MCF 10A (cell line): ENCODE measurements at regions not wholly inside any gene's neighbourhood (a gene's known extent, or its start where the extent isn't known, plus 50 kb on each side); places are given as distances from the start of the nearest gene placed in this dataset.

Source experiments
- BruUV-seq: library from RNA; stranded (reverse); fragments of 400-500 nt; replicated peaks from 2 replicates; lab custom pipeline; 2021; lab: Mats Ljungman, UMichigan
- CTCF ChIA-PET: fragments of 300-600 bp; sonication (Branson Sonifier 250); formaldehyde crosslinking; extraction: SDS; loops from one replicate; lab custom pipeline; 2021; ENCODE audit warnings: antibody characterized with exemption, inconsistent platforms; lab: Yijun Ruan, JAX
- POLR2A ChIA-PET: fragments of 300-600, 350-650 bp; sonication (Branson Sonifier 250); formaldehyde crosslinking; extraction: SDS; loops from one replicate; lab custom pipeline; 2020; ENCODE audit warnings: antibody characterized with exemption, inconsistent platforms; lab: Yijun Ruan, JAX
- DNase-seq: peaks from one replicate; pipeline ENCODE4 v3.0.0-alpha.2; 2018; ENCODE audit not compliant: unreplicated experiment
- H3K27ac Mint-ChIP-seq: one replicate; pipeline ENCODE4 v1.8.0; 2022; ENCODE audit warnings: mild to moderate bottlenecking, low read depth, mixed read lengths; ENCODE audit not compliant: unreplicated experiment
- H3K27me3 Mint-ChIP-seq: one replicate; pipeline ENCODE4 v1.8.0; 2022; ENCODE audit warnings: mixed read lengths; ENCODE audit not compliant: insufficient read depth, unreplicated experiment
- H3K36me3 Mint-ChIP-seq: one replicate; pipeline ENCODE4 v1.8.0; 2022; ENCODE audit warnings: mild to moderate bottlenecking, moderate library complexity, mixed read lengths; ENCODE audit not compliant: insufficient read depth, unreplicated experiment
- H3K4me1 Mint-ChIP-seq: one replicate; pipeline ENCODE4 v1.8.0; 2022; ENCODE audit warnings: mixed read lengths; ENCODE audit not compliant: insufficient read depth, unreplicated experiment
- H3K4me3 Mint-ChIP-seq: one replicate; pipeline ENCODE4 v1.8.0; 2022; ENCODE audit warnings: mild to moderate bottlenecking, moderate library complexity, mixed read lengths; ENCODE audit not compliant: unreplicated experiment
- H3K9me3 Mint-ChIP-seq: one replicate; pipeline ENCODE4 v1.8.0; 2022; ENCODE audit warnings: mixed read lengths; ENCODE audit not compliant: unreplicated experiment
- CTCF ChIP-seq: fragments of 200-600 bp; IDR thresholded peaks from one replicate; pipeline ENCODE4 v1.8.0; 2022; ENCODE audit warnings: antibody characterized with exemption, mild to moderate bottlenecking; ENCODE audit not compliant: unreplicated experiment
- intact Hi-C: fragments of 100-400 bp; cut with micrococcal nuclease; formaldehyde crosslinking; loops from 2 replicates; pipeline ENCODE4 v1.14.1; 2022

GRCh38 chr2:128374711-128375413 lies 56.2 kb upstream of the HS6ST1 start:
- BruUV-seq, result no TSS peak
- POLR2A ChIA-PET, result interaction anchor here (0.5 to 0.6 kb wide), 2 partner anchors 18 to 1286 kb away, joined by 3 read pairs; no protein-coding TSS in a partner anchor
- intact Hi-C loops, result no loop called here
- Mint-ChIP-seq H3K27ac (no peak overlapping the region), H3K27me3 (no peaks in the 10 kb centered on the region), H3K4me1 (peaks cover 5% of the 10 kb centered on the region), H3K9me3 (no peaks in the 10 kb centered on the region), H3K36me3 (no peaks in the 10 kb centered on the region), H3K4me3 (no peak overlapping the region)
- CTCF ChIA-PET, result no interaction called here
- TF ChIP-seq CTCF, result no peak
- no peak for DNase-seq

GRCh38 chr2:128375454-128375853 lies 56.8 kb upstream of the HS6ST1 start:
- TF ChIP-seq CTCF, result no peak
- no peak overlapping the region for H3K27ac Mint-ChIP-seq
- H3K9me3 Mint-ChIP-seq, result no peaks in the 10 kb centered on the region
- BruUV-seq, result no TSS peak
- ChIA-PET POLR2A (interaction anchor here (0.6 kb wide), 1 partner anchor 19 kb away, joined by 3 read pairs; no protein-coding TSS in a partner anchor), CTCF (no interaction called here)
- no peak overlapping the region for H3K4me3 Mint-ChIP-seq
- no peaks in the 10 kb centered on the region for H3K27me3 Mint-ChIP-seq
- intact Hi-C loops, result no loop called here
- no peaks in the 10 kb centered on the region for H3K36me3 Mint-ChIP-seq
- no peak for DNase-seq
- H3K4me1 Mint-ChIP-seq, result peaks cover 5% of the 10 kb centered on the region

GRCh38 chr2:128376241-128377041 lies 57.8 kb upstream of the HS6ST1 start:
- no peaks in the 10 kb centered on the region for H3K27me3 Mint-ChIP-seq
- peak; percentile 18 for DNase-seq
- no peak overlapping the region for H3K27ac Mint-ChIP-seq
- POLR2A ChIA-PET, result no interaction called here
- no TSS peak for BruUV-seq
- peaks cover 5% of the 10 kb centered on the region for H3K4me1 Mint-ChIP-seq
- H3K4me3 Mint-ChIP-seq, result no peak overlapping the region
- no peaks in the 10 kb centered on the region for H3K36me3 Mint-ChIP-seq
- no peaks in the 10 kb centered on the region for H3K9me3 Mint-ChIP-seq
- CTCF ChIA-PET, result no interaction called here
- intact Hi-C loops, result no loop called here
- no peak for TF ChIP-seq CTCF
